GM12878 (cell line): ENCODE measurements at regions not wholly inside any gene's neighbourhood (a gene's known extent, or its start where the extent isn't known, plus 50 kb on each side); places are given as distances from the start of the nearest gene placed in this dataset.

ENCODE experiments used
- ATAC-seq: fragments of 200-7000 bp; cut with Tn5 transposase; 3 replicates; pipeline ENCODE4 v1.9.1; 2020; ENCODE audit warnings: mild to moderate bottlenecking, moderate library complexity
- BruUV-seq: library from RNA; stranded (reverse); fragments of 400-500 nt; replicated peaks from 2 replicates; lab custom pipeline; 2021; lab: Mats Ljungman, UMichigan
- CTCF ChIA-PET: fragments of 300-600 bp; sonication (Branson Sonifier 250); formaldehyde crosslinking; extraction: SDS; loops from one replicate; lab custom pipeline; 2021; ENCODE audit warnings: inconsistent platforms; lab: Yijun Ruan, JAX
- POLR2A ChIA-PET: fragments of 350-600 bp; formaldehyde crosslinking; extraction: SDS; loops from one replicate; lab custom pipeline; 2021; ENCODE audit warnings: inconsistent platforms; lab: Charles Lee
- RAD21 ChIA-PET: fragments of 300-600 bp; sonication (Branson Sonifier 250); formaldehyde crosslinking; loops from one replicate; lab custom pipeline; 2023; ENCODE audit warnings: antibody characterized with exemption; ENCODE audit not compliant: unreplicated experiment; lab: Charles Lee
- SMC1A ChIA-PET: fragments of 300-600 bp; sonication (Branson Sonifier 250); formaldehyde crosslinking; loops from one replicate; lab custom pipeline; 2023; ENCODE audit not compliant: unreplicated experiment, uncharacterized antibody; lab: Charles Lee
- DNase-seq: peaks from one replicate; pipeline ENCODE4 v3.0.0-alpha.2; 2011; ENCODE audit warnings: low read depth, low spot score
- FAIRE-seq: peaks from 3 replicates; lab custom pipeline; 2011; peaks lifted over from hg19 to GRCh38; lab: Jason Lieb, UNC
- H2AFZ ChIP-seq: 2 replicates; pipeline ENCODE4 v1.6.0; 2011; ENCODE audit warnings: low read depth, low read length, control low read depth; ENCODE audit not compliant: control insufficient read depth
- H3K27ac ChIP-seq: 2 replicates; pipeline ENCODE4 v1.5.1; 2011; ENCODE audit warnings: control low read depth; ENCODE audit not compliant: control insufficient read depth, insufficient read depth
- H3K27me3 ChIP-seq, 2 experiments: replicated peaks in 1 of 2; 2 replicates each; pipeline versions ENCODE4 v1.6.0 to v1.6.1; 2011; ENCODE audit warnings: low read length in 1 of 2; ENCODE audit not compliant: control insufficient read depth in 2 of 2, insufficient read depth in 2 of 2
- H3K36me3 ChIP-seq, 2 experiments: 2 replicates each; pipeline ENCODE4 v1.5.1; 2011; ENCODE audit warnings: low read length in 1 of 2; ENCODE audit not compliant: control insufficient read depth in 2 of 2, insufficient read depth in 2 of 2
- H3K4me1 ChIP-seq: 2 replicates; pipeline ENCODE4 v1.6.1; 2011; ENCODE audit warnings: mild to moderate bottlenecking, low read length, moderate library complexity, mixed read lengths; ENCODE audit not compliant: control insufficient read depth, insufficient read depth
- H3K4me2 ChIP-seq: 2 replicates; pipeline ENCODE4 v1.6.0; 2011; ENCODE audit warnings: control low read depth; ENCODE audit not compliant: control insufficient read depth, insufficient read depth
- H3K4me3 ChIP-seq: fragments of 200-600 bp; sonication (generic); 2 replicates; pipeline ENCODE4 v1.5.1; 2016
- H3K79me2 ChIP-seq: 2 replicates; pipeline ENCODE4 v1.6.0; 2011; ENCODE audit warnings: low read length; ENCODE audit not compliant: control insufficient read depth, insufficient read depth
- H3K9ac ChIP-seq: 2 replicates; pipeline ENCODE4 v1.8.0; 2011; ENCODE audit warnings: low read length, control low read depth, mixed read lengths; ENCODE audit not compliant: control insufficient read depth, insufficient read depth
- H3K9me3 ChIP-seq: replicated peaks from 3 replicates; pipeline ENCODE4 v1.5.1; 2011; ENCODE audit warnings: mild to moderate bottlenecking, low read length; ENCODE audit not compliant: control insufficient read depth, insufficient read depth
- H4K20me1 ChIP-seq: 2 replicates; pipeline ENCODE4 v1.6.0; 2011; ENCODE audit not compliant: control insufficient read depth, insufficient read depth
- BACH1 ChIP-seq: fragments of 450-650 bp; IDR thresholded peaks from 2 replicates; pipeline ENCODE4 v1.6.1; 2017; ENCODE audit warnings: mild to moderate bottlenecking, borderline replicate concordance
- CBX3 ChIP-seq: fragments of 200-600 bp; sonication (generic); IDR thresholded peaks from 2 replicates; pipeline ENCODE4 v1.6.1; 2016; ENCODE audit warnings: low read depth, borderline replicate concordance
- EP300 ChIP-seq, 2 experiments: fragments of 150-350 bp in 1 of 2; IDR thresholded peaks; 2 replicates each; pipeline ENCODE4 v1.6.1; 2011 to 2012; ENCODE audit warnings: low read depth in 2 of 2, low read length in 2 of 2, borderline replicate concordance in 1 of 2, improper control_type of control experiment in 1 of 2, inconsistent platforms in 1 of 2; ENCODE audit not compliant: control insufficient read depth in 1 of 2
- FOS ChIP-seq: IDR thresholded peaks from 3 replicates; pipeline ENCODE4 v1.6.1; 2011; ENCODE audit warnings: borderline replicate concordance; ENCODE audit not compliant: insufficient read length; ENCODE audit errors: extremely low read depth
- HDAC6 ChIP-seq: fragments of 200-600 bp; sonication (generic); IDR thresholded peaks from one replicate; pipeline ENCODE4 v1.8.0; 2017; ENCODE audit warnings: antibody characterized with exemption; ENCODE audit not compliant: unreplicated experiment
- IKZF2 ChIP-seq, 2 experiments: fragments of 450-650 bp; IDR thresholded peaks; 2 replicates each; pipeline ENCODE4 v1.6.1; 2017; ENCODE audit warnings: mild to moderate bottlenecking in 2 of 2, moderate library complexity in 2 of 2
- MYB ChIP-seq: fragments of 150-350 bp; IDR thresholded peaks from 2 replicates; pipeline ENCODE4 v1.6.1; 2014; ENCODE audit warnings: mild to moderate bottlenecking, low read depth, low read length, borderline replicate concordance
- NFYA ChIP-seq: IDR thresholded peaks from 2 replicates; pipeline ENCODE4 v1.6.1; 2011; ENCODE audit warnings: low read depth, mild to moderate bottlenecking, low read length, improper control_type of control experiment, borderline replicate concordance
- NR2C2 ChIP-seq: IDR thresholded peaks from 2 replicates; pipeline ENCODE4 v1.6.1; 2011; ENCODE audit warnings: borderline replicate concordance, low read depth; ENCODE audit not compliant: control insufficient read depth, insufficient read length
- ZNF384 ChIP-seq: IDR thresholded peaks from 2 replicates; pipeline ENCODE4 v1.6.1; 2012; ENCODE audit warnings: low read depth, mild to moderate bottlenecking, low read length, improper control_type of control experiment, borderline replicate concordance
- ZSCAN29 ChIP-seq: fragments of 450-650 bp; IDR thresholded peaks from 2 replicates; pipeline ENCODE4 v1.6.1; 2017; ENCODE audit warnings: mild to moderate bottlenecking, moderate library complexity
- in situ Hi-C: fragments of 300-500 bp; cut with MboI; formaldehyde crosslinking; loops from 9 replicates; pipeline ENCODE4 v1.14.3; 2018; ENCODE audit warnings: mixed read lengths
- intact Hi-C: fragments of 100-400 bp; cut with micrococcal nuclease; formaldehyde crosslinking; loops from one replicate; pipeline ENCODE4 v1.14.2; 2022; ENCODE audit not compliant: unreplicated experiment
- TF ChIP-seq, protein P1 (sequence below): fragments of 450-650 bp; IDR thresholded peaks from 2 replicates; pipeline ENCODE4 v1.6.1; 2017; ENCODE audit warnings: mild to moderate bottlenecking

DNA sequence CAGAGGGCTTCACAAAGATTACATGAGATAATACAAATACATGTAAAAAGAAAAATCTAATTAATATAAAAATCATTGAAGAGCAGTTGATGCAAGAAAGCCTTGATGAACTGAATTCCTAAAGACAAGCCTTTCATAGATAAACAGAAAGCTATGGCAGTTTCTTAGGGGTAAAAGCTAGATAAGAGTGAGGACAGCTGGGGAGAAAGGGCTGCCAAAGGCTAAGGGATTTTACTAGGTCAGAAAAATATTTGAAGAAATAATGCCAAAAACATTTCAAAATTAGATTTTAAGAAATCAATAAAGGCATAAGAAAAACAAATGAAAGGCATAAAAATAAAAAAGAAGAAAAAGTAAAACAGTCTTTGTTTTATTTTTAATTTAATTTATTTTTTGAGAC is 107.9 kb upstream of the ZNF366 start:
- DNase-seq (no peak), FAIRE-seq (no peak), ATAC-seq (no peak)
- Histone ChIP-seq H3K36me3 (no peaks in the 10 kb centered on the region), H3K27me3 (no peaks in the 10 kb centered on the region), H3K9ac (no peak overlapping the region), H3K4me3 (no peak overlapping the region), H3K9me3 (no peaks in the 10 kb centered on the region), H4K20me1 (no peaks in the 10 kb centered on the region), H2AFZ (no peak overlapping the region), H3K4me2 (no peak overlapping the region), H3K27ac (no peak overlapping the region), H3K4me1 (no peaks in the 10 kb centered on the region), H3K79me2 (no peaks in the 10 kb centered on the region)
- CTCF ChIA-PET: interaction anchor here (1.0 to 1.9 kb wide), 3 partner anchors 23 to 227 kb away, joined by 3 to 9 read pairs (median 5); no protein-coding TSS in a partner anchor
- RAD21 ChIA-PET: no interaction called here
- TF ChIP-seq HDAC6 (no peak), EP300 (IDR thresholded peaks at IDR 0.05; ENCODE audit: borderline replicate concordance in 1 of 2, control insufficient read depth in 1 of 2, low read depth in 2 of 2, low read length in 2 of 2) (no peak), FOS (no peak), NFYA (no peak), MYB (no peak), ZNF384 (no peak), ZSCAN29 (no peak), IKZF2 (IDR thresholded peaks at IDR 0.05) (no peak), BACH1 (no peak), CBX3 (no peak), NR2C2 (no peak)
- TF ChIP-seq, protein P1, sequence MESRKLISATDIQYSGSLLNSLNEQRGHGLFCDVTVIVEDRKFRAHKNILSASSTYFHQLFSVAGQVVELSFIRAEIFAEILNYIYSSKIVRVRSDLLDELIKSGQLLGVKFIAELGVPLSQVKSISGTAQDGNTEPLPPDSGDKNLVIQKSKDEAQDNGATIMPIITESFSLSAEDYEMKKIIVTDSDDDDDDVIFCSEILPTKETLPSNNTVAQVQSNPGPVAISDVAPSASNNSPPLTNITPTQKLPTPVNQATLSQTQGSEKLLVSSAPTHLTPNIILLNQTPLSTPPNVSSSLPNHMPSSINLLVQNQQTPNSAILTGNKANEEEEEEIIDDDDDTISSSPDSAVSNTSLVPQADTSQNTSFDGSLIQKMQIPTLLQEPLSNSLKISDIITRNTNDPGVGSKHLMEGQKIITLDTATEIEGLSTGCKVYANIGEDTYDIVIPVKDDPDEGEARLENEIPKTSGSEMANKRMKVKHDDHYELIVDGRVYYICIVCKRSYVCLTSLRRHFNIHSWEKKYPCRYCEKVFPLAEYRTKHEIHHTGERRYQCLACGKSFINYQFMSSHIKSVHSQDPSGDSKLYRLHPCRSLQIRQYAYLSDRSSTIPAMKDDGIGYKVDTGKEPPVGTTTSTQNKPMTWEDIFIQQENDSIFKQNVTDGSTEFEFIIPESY: no peak
- POLR2A ChIA-PET: no interaction called here
- BruUV-seq: no TSS peak
- in situ Hi-C loops: no loop called here
- intact Hi-C loops: no loop called here
- SMC1A ChIA-PET: interaction anchor here (0.9 to 1.6 kb wide), 3 partner anchors 12 to 205 kb away, joined by 3 to 5 read pairs (median 3); no protein-coding TSS in a partner anchor
